ENCODE measurements at regions not wholly inside any gene's neighbourhood (a gene's known extent, or its start where the extent isn't known, plus 50 kb on each side); places are given as distances from the start of the nearest gene placed in this dataset.

DNA sequence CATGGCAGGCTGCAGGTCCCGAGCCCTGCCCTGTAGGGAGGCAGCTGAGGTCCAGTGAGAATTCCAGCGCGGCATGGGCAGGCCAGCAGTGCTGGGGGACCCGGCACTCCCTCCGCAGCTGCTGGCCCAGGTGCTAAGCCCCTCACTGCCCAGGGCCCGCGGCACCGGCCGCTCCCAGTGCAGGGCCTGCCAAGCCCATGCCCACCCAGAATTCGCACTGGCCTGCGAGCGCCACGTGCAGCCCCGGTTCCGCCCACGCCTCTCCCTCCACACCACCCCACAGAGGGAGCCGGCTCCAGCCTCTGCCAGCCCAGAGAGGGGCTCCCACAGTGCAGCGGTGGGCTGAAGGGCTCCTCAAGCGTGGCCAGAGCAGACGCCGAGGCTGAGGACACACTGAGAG lies 158.5 kb upstream of the ACVR2A start:
- Histone ChIP-seq H3K27me3 (ENCODE audit: control insufficient read depth, insufficient read depth, low read length) (no peaks in the 10 kb centered on the region), H3K9me3 (ENCODE audit: control insufficient read depth in 2 of 3, insufficient read depth in 1 of 3, low read length in 3 of 3) (no peaks in the 10 kb centered on the region), H3K36me3 (ENCODE audit: control insufficient read depth in 2 of 3, insufficient read depth in 3 of 3, low read length in 3 of 3) (no peaks in the 10 kb centered on the region), H3K4me3 (ENCODE audit: low read length in 3 of 3) (no peak overlapping the region), H3K4me1 (ENCODE audit: control insufficient read depth in 2 of 3, insufficient read depth in 2 of 3, low read depth in 1 of 3, low read length in 3 of 3) (no peaks in the 10 kb centered on the region), H3K9ac (ENCODE audit: low read length in 3 of 3) (no peak overlapping the region), H3K27ac (ENCODE audit: low read depth in 2 of 2, low read length in 2 of 2) (no peak overlapping the region)
- TF ChIP-seq, protein P1, sequence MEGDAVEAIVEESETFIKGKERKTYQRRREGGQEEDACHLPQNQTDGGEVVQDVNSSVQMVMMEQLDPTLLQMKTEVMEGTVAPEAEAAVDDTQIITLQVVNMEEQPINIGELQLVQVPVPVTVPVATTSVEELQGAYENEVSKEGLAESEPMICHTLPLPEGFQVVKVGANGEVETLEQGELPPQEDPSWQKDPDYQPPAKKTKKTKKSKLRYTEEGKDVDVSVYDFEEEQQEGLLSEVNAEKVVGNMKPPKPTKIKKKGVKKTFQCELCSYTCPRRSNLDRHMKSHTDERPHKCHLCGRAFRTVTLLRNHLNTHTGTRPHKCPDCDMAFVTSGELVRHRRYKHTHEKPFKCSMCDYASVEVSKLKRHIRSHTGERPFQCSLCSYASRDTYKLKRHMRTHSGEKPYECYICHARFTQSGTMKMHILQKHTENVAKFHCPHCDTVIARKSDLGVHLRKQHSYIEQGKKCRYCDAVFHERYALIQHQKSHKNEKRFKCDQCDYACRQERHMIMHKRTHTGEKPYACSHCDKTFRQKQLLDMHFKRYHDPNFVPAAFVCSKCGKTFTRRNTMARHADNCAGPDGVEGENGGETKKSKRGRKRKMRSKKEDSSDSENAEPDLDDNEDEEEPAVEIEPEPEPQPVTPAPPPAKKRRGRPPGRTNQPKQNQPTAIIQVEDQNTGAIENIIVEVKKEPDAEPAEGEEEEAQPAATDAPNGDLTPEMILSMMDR (IDR thresholded peaks at IDR 0.05; ENCODE audit: borderline replicate concordance, extremely low read depth, insufficient read depth): no peak
- DNase-seq: no peak
- intact Hi-C loops (cut with DNase I): no loop called here
- no peak for FAIRE-seq

DNA sequence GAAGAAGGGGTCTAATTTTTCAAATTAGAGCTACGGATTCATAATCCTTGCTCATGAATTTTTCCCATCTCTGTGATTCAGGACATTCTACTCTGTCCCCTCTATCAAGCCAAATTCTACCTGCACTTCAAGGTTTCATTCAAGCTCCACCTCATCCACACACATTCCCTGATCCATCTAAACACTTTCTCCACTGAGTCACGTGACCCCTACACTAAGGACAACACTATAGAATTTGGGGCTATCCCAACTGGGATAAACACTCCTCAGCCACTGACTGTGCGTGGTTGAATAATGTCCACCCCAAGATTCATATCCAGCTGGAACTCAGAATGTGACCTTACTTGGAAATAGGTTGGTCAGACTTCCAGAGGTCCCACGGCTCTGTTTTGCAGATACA lies 159.9 kb upstream of the ACVR2A start:
- H3K9me3 ChIP-seq (ENCODE audit: control insufficient read depth in 2 of 3, insufficient read depth in 1 of 3, low read length in 3 of 3): no peaks in the 10 kb centered on the region
- no peak for FAIRE-seq
- DNase-seq: no peak

GRCh38 chr2:147683380-147683779 lies 161.4 kb upstream of the ACVR2A start:
- no peak for FAIRE-seq
- no peak for DNase-seq
- intact Hi-C loops (cut with DNase I): no loop called here

More for the DNA sequence above, 159.9 kb upstream of the ACVR2A start:
- H3K36me3 ChIP-seq (ENCODE audit: control insufficient read depth in 2 of 3, insufficient read depth in 3 of 3, low read length in 3 of 3): no peaks in the 10 kb centered on the region
- H3K4me1 ChIP-seq (ENCODE audit: control insufficient read depth in 2 of 3, insufficient read depth in 2 of 3, low read depth in 1 of 3, low read length in 3 of 3): no peaks in the 10 kb centered on the region
- no peak overlapping the region for H3K9ac ChIP-seq (ENCODE audit: low read length in 3 of 3)
- no peaks in the 10 kb centered on the region for H3K27me3 ChIP-seq (ENCODE audit: control insufficient read depth, insufficient read depth, low read length)
- H3K4me3 ChIP-seq (ENCODE audit: low read length in 3 of 3): no peak overlapping the region
- H3K27ac ChIP-seq (ENCODE audit: low read depth in 2 of 2, low read length in 2 of 2): no peak overlapping the region
- TF ChIP-seq, protein P1 (IDR thresholded peaks at IDR 0.05; ENCODE audit: borderline replicate concordance, extremely low read depth, insufficient read depth): no peak
- intact Hi-C loops (cut with DNase I): no loop called here

More at GRCh38 chr2:147683380-147683779, 161.4 kb upstream of the ACVR2A start:
- Histone ChIP-seq H3K9ac (ENCODE audit: low read length in 3 of 3) (no peak overlapping the region), H3K36me3 (ENCODE audit: control insufficient read depth in 2 of 3, insufficient read depth in 3 of 3, low read length in 3 of 3) (no peaks in the 10 kb centered on the region), H3K4me1 (ENCODE audit: control insufficient read depth in 2 of 3, insufficient read depth in 2 of 3, low read depth in 1 of 3, low read length in 3 of 3) (no peaks in the 10 kb centered on the region), H3K4me3 (ENCODE audit: low read length in 3 of 3) (no peak overlapping the region), H3K9me3 (ENCODE audit: control insufficient read depth in 2 of 3, insufficient read depth in 1 of 3, low read length in 3 of 3) (no peaks in the 10 kb centered on the region), H3K27ac (ENCODE audit: low read depth in 2 of 2, low read length in 2 of 2) (no peak overlapping the region), H3K27me3 (ENCODE audit: control insufficient read depth, insufficient read depth, low read length) (no peaks in the 10 kb centered on the region)
- TF ChIP-seq, protein P1 (IDR thresholded peaks at IDR 0.05; ENCODE audit: borderline replicate concordance, extremely low read depth, insufficient read depth): no peak

All from kidney (tissue), 13 donors.